ENCODE measurements at regions not wholly inside any gene's neighbourhood (a gene's known extent, or its start where the extent isn't known, plus 50 kb on each side); places are given as distances from the start of the nearest gene placed in this dataset.

GRCh38 chr3:193773266-193774220, 180.5 kb downstream of the OPA1 start:
- Histone ChIP-seq H3K79me2 (ENCODE audit: control insufficient read depth, low read length) (no peaks in the 10 kb centered on the region), H3K9me3 (ENCODE audit: control insufficient read depth, insufficient read depth, low read length) (no peaks in the 10 kb centered on the region), H3K27ac (ENCODE audit: low read depth, low read length) (no peak overlapping the region), H3F3A (ENCODE audit: control insufficient read depth, insufficient read depth) (no peaks in the 10 kb centered on the region), H3K36me3 (ENCODE audit: control insufficient read depth, low read length) (no peaks in the 10 kb centered on the region), H3K4me1 (ENCODE audit: control insufficient read depth, low read length) (peaks cover 17% of the 10 kb centered on the region), H3K27me3 (ENCODE audit: control insufficient read depth, low read length) (peaks cover 8% of the 10 kb centered on the region), H3K4me2 (ENCODE audit: low read length) (no peak overlapping the region), H4K20me1 (ENCODE audit: control insufficient read depth, insufficient read depth, low read depth, low read length) (no peaks in the 10 kb centered on the region), H3K4me3 (ENCODE audit: low read length) (no peak overlapping the region), H3K9me2 (replicated peaks; ENCODE audit: control insufficient read depth, low read length) (no peaks in the 10 kb centered on the region)
- TF ChIP-seq CTCF (IDR thresholded peaks at IDR 0.05; ENCODE audit: low read depth, low read length, poor library complexity, severe bottlenecking), result no peak

GRCh38 chr3:193774272-193774915, 181.4 kb downstream of the OPA1 start:
- Histone ChIP-seq H3K79me2 (ENCODE audit: control insufficient read depth, low read length) (no peaks in the 10 kb centered on the region), H4K20me1 (ENCODE audit: control insufficient read depth, insufficient read depth, low read depth, low read length) (no peaks in the 10 kb centered on the region), H3F3A (ENCODE audit: control insufficient read depth, insufficient read depth) (no peaks in the 10 kb centered on the region), H3K4me3 (ENCODE audit: low read length) (no peak overlapping the region), H3K9me2 (replicated peaks; ENCODE audit: control insufficient read depth, low read length) (no peaks in the 10 kb centered on the region), H3K4me2 (ENCODE audit: low read length) (no peak overlapping the region), H3K27me3 (ENCODE audit: control insufficient read depth, low read length) (peaks cover 17% of the 10 kb centered on the region), H3K9me3 (ENCODE audit: control insufficient read depth, insufficient read depth, low read length) (no peaks in the 10 kb centered on the region), H3K36me3 (ENCODE audit: control insufficient read depth, low read length) (no peaks in the 10 kb centered on the region), H3K27ac (ENCODE audit: low read depth, low read length) (no peak overlapping the region), H3K4me1 (ENCODE audit: control insufficient read depth, low read length) (peaks cover 17% of the 10 kb centered on the region)
- no peak for TF ChIP-seq EZH2phosphoT487 (IDR thresholded peaks at IDR 0.05; ENCODE audit: borderline replicate concordance, low read length)
- no peak for TF ChIP-seq CTCF (IDR thresholded peaks at IDR 0.05; ENCODE audit: low read depth, low read length, poor library complexity, severe bottlenecking)

GRCh38 chr3:193774916-193775285, 181.9 kb downstream of the OPA1 start:
- no peak overlapping the region for H3K4me3 ChIP-seq (ENCODE audit: low read length)
- H3K4me1 ChIP-seq (ENCODE audit: control insufficient read depth, low read length), result peaks cover 17% of the 10 kb centered on the region
- no peak overlapping the region for H3K27ac ChIP-seq (ENCODE audit: low read depth, low read length)
- no peaks in the 10 kb centered on the region for H3F3A ChIP-seq (ENCODE audit: control insufficient read depth, insufficient read depth)
- TF ChIP-seq CTCF (IDR thresholded peaks at IDR 0.05; ENCODE audit: low read depth, low read length, poor library complexity, severe bottlenecking), result no peak
- no peak for TF ChIP-seq EZH2phosphoT487 (IDR thresholded peaks at IDR 0.05; ENCODE audit: borderline replicate concordance, low read length)
- no peaks in the 10 kb centered on the region for H3K9me2 ChIP-seq (replicated peaks; ENCODE audit: control insufficient read depth, low read length)
- H3K79me2 ChIP-seq (ENCODE audit: control insufficient read depth, low read length), result no peaks in the 10 kb centered on the region
- H3K4me2 ChIP-seq (ENCODE audit: low read length), result no peak overlapping the region
- peaks cover 20% of the 10 kb centered on the region for H3K27me3 ChIP-seq (ENCODE audit: control insufficient read depth, low read length)
- H3K36me3 ChIP-seq (ENCODE audit: control insufficient read depth, low read length), result no peaks in the 10 kb centered on the region
- H3K9me3 ChIP-seq (ENCODE audit: control insufficient read depth, insufficient read depth, low read length), result no peaks in the 10 kb centered on the region
- no peaks in the 10 kb centered on the region for H4K20me1 ChIP-seq (ENCODE audit: control insufficient read depth, insufficient read depth, low read depth, low read length)
